LNCAP (cell line): ENCODE measurements at regions not wholly inside any gene's neighbourhood (a gene's known extent, or its start where the extent isn't known, plus 50 kb on each side); places are given as distances from the start of the nearest gene placed in this dataset.

Source experiments
- CTCF ChIP-seq: fragments of 450-650 bp; IDR thresholded peaks from 2 replicates; pipeline ENCODE4 v1.5.1; 2017; ENCODE audit warnings: mild to moderate bottlenecking

- TF ChIP-seq CTCF, result no peak
These were observed 62.9 kb downstream of the GLRX5 start for GRCh38 chr14:95597784-95598211.

GRCh38 chr14:95601650-95602049 is 66.8 kb downstream of the GLRX5 start:
- no peak for TF ChIP-seq CTCF

- no peak for TF ChIP-seq CTCF
These were observed 68.6 kb downstream of the GLRX5 start for GRCh38 chr14:95603415-95603814.

- TF ChIP-seq CTCF, result no peak
These were observed 71.4 kb downstream of the GLRX5 start for GRCh38 chr14:95606266-95606665.

- no peak for TF ChIP-seq CTCF
These were observed 73.9 kb downstream of the GLRX5 start for GRCh38 chr14:95608637-95609235.

GRCh38 chr14:95609398-95609990 is 74.6 kb downstream of the GLRX5 start:
- peak; percentile 82 for TF ChIP-seq CTCF

- no peak for TF ChIP-seq CTCF
These were observed 74.8 kb upstream of the TCL1B start for GRCh38 chr14:95611293-95611880.
